ENCODE measurements at regions not wholly inside any gene's neighbourhood (a gene's known extent, or its start where the extent isn't known, plus 50 kb on each side); places are given as distances from the start of the nearest gene placed in this dataset.

DNA sequence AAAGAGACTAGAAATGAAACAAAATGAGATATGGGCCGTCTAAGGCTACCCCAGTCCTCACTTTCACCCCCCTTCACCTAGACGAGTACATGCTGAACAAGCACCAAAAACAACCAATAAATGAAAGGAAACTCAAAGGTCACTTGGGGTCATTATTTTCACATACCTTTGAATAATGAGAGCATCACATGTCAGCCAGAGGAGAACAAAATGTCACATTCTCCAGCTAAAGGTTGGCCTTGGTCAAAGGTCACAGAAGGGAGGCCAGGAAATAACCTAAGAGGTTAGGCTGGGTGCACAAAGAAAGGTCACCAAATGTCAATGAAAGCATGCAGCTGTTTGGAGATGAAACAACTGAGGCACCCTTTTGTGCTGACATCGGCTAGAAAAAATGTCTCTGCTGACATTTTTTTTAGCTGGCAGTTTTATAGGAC lies 288.7 kb upstream of the USP25 start (continued):
- TF ChIP-seq CEBPZ (IDR thresholded peaks at IDR 0.05; ENCODE audit: low read length), result no peak
- TF ChIP-seq ZFY (CRISPR knock-in tag; IDR thresholded peaks at IDR 0.05), result peak; percentile 59; the same call in 1 of the 2 replicates
- no peak for TF ChIP-seq FOXC1 (CRISPR knock-in tag; IDR thresholded peaks at IDR 0.05; ENCODE audit: borderline replicate concordance)
- TF ChIP-seq IKZF4 (CRISPR knock-in tag; IDR thresholded peaks at IDR 0.05; ENCODE audit: borderline replicate concordance, low read depth, not compliant biosample characterization), result no peak
- no peak for TF ChIP-seq HES4 (CRISPR knock-in tag; IDR thresholded peaks at IDR 0.05; ENCODE audit: borderline replicate concordance)
- no peak for TF ChIP-seq ARNT (IDR thresholded peaks at IDR 0.05)
- no peak for TF ChIP-seq ZNF337 (CRISPR knock-in tag; IDR thresholded peaks at IDR 0.05; ENCODE audit: borderline replicate concordance, low read depth)
- TF ChIP-seq, protein P1, sequence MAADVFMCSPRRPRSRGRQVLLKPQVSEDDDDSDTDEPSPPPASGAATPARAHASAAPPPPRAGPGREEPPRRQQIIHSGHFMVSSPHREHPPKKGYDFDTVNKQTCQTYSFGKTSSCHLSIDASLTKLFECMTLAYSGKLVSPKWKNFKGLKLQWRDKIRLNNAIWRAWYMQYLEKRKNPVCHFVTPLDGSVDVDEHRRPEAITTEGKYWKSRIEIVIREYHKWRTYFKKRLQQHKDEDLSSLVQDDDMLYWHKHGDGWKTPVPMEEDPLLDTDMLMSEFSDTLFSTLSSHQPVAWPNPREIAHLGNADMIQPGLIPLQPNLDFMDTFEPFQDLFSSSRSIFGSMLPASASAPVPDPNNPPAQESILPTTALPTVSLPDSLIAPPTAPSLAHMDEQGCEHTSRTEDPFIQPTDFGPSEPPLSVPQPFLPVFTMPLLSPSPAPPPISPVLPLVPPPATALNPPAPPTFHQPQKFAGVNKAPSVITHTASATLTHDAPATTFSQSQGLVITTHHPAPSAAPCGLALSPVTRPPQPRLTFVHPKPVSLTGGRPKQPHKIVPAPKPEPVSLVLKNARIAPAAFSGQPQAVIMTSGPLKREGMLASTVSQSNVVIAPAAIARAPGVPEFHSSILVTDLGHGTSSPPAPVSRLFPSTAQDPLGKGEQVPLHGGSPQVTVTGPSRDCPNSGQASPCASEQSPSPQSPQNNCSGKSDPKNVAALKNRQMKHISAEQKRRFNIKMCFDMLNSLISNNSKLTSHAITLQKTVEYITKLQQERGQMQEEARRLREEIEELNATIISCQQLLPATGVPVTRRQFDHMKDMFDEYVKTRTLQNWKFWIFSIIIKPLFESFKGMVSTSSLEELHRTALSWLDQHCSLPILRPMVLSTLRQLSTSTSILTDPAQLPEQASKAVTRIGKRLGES (CRISPR knock-in tag; IDR thresholded peaks at IDR 0.05; ENCODE audit: borderline replicate concordance), result no peak; the same call in 1 of the 2 replicates
- TF ChIP-seq TAF1 (CRISPR knock-in tag; IDR thresholded peaks at IDR 0.05), result peak; percentile 53; the same call in 1 of the 2 replicates
- no peak for TF ChIP-seq ZNF17 (CRISPR knock-in tag; IDR thresholded peaks at IDR 0.05)
- TF ChIP-seq, protein P2, sequence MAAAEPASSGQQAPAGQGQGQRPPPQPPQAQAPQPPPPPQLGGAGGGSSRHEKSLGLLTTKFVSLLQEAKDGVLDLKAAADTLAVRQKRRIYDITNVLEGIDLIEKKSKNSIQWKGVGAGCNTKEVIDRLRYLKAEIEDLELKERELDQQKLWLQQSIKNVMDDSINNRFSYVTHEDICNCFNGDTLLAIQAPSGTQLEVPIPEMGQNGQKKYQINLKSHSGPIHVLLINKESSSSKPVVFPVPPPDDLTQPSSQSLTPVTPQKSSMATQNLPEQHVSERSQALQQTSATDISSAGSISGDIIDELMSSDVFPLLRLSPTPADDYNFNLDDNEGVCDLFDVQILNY (CRISPR knock-in tag; conservative IDR thresholded peaks at IDR 0.05), result no peak
- TF ChIP-seq ZNF883 (CRISPR knock-in tag; IDR thresholded peaks at IDR 0.05; ENCODE audit: not compliant biosample characterization), result no peak
- peak; percentile 79 for TF ChIP-seq ZKSCAN8 (CRISPR knock-in tag; IDR thresholded peaks at IDR 0.05; ENCODE audit: borderline replicate concordance)
- peak; percentile 56 for TF ChIP-seq ZNF160 (CRISPR knock-in tag; IDR thresholded peaks at IDR 0.05)
- peak; percentile 94 for TF ChIP-seq FOXA3 (CRISPR knock-in tag; IDR thresholded peaks at IDR 0.05)
- peak; percentile 97 for TF ChIP-seq ETV5 (CRISPR knock-in tag; IDR thresholded peaks at IDR 0.05; ENCODE audit: borderline replicate concordance)
- TF ChIP-seq ARID5B (CRISPR knock-in tag; IDR thresholded peaks at IDR 0.05), result peak; percentile 100
- no peak for TF ChIP-seq ZNF260 (CRISPR knock-in tag; IDR thresholded peaks at IDR 0.05; ENCODE audit: borderline replicate concordance, low read depth)
- no peak for TF ChIP-seq SCMH1 (CRISPR knock-in tag; IDR thresholded peaks at IDR 0.05; ENCODE audit: borderline replicate concordance)
- TF ChIP-seq TP53 (CRISPR knock-in tag; conservative IDR thresholded peaks at IDR 0.05), result peak; percentile 78; the same call in 1 of the 2 replicates
